GM18502 (cell line): ENCODE measurements at regions not wholly inside any gene's neighbourhood (a gene's known extent, or its start where the extent isn't known, plus 50 kb on each side); places are given as distances from the start of the nearest gene placed in this dataset.

ENCODE experiments used
- ATAC-seq: cut with Tn5 transposase; IDR thresholded peaks from one replicate; pipeline ENCODE4 v1.9.1; 2021; ENCODE audit warnings: mild to moderate bottlenecking; ENCODE audit not compliant: unreplicated experiment, poor library complexity

DNA sequence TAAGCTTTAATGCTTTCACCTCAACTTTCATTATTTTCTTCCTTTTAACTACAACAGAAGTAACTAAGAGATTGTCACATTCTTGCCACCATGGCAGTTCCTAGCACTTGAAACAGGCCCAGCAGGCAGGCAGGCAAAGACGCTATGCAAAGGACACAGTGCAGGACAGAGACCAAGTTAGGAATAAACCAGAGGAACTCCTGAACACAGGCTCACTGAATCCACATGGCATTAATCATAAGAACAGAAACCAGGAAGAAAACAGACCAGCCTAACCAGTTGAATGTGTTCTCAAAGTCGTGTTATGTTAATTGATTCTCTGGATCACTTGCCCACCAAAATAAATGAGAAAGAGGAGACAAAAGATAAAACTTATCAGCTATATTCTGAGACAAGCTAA lies 397.6 kb downstream of the TBL1XR1 start:
- ATAC-seq, result no peak

DNA sequence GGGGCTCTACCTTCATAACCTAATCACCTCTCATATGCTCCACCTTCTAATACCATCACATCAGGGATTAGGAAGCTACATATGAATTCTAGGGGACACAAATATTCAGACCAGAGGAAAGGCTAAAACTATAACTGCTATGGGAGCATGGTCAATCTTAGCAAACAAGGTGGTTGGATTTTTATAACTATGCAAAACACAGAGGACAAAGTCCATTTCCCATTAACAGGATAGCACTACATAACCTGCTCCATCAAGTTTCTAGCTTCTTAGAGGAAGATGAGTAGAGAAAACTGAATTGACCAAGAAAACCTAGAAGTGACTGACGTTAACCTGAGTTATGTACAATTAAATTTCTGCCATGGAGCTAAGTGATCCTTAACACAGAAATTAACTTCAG lies 398.6 kb downstream of the TBL1XR1 start:
- ATAC-seq, result no peak

DNA sequence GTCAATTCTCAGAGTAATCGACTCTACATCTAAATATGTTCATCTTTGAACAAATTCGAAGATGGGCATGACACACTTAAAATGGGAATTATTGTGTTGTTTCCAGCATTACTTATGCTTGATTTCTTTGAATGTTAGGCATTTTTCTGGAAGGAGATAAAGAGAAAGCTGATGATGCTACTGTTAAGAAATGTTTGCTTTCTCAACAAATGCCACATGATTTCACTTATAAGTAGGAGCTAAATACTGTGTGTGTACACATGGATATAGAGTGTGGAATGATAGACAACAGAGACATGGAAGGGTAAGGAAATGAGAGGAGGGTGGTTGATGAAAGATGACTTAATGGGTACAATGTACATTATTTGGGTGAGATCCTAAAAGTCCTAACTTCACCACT lies 400.9 kb downstream of the TBL1XR1 start:
- no peak for ATAC-seq

DNA sequence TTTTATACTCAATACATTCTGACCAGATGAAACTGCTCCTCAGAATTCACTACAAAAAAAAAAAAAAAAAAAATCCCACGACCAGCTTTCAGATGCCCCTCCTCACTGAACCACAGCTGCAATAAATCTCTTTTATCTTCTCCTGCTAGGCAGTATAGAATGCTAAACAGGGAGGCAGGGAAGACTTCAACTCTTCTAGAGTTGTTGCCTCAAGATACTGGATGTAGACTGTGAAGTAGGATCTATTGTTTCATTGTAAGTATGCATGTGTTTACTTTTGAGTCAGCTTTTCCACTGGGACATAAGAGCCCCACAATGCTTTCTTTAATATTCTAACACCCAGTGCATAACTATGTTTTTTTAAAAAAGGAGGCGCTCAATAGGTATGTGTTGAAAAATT lies 401.4 kb downstream of the TBL1XR1 start:
- no peak for ATAC-seq

- ATAC-seq, result no peak
Measured at GRCh38 chr3:176794406-176794805, 402.9 kb downstream of the TBL1XR1 start.

GRCh38 chr3:176789947-176790346 lies 407.3 kb downstream of the TBL1XR1 start:
- no peak for ATAC-seq

DNA sequence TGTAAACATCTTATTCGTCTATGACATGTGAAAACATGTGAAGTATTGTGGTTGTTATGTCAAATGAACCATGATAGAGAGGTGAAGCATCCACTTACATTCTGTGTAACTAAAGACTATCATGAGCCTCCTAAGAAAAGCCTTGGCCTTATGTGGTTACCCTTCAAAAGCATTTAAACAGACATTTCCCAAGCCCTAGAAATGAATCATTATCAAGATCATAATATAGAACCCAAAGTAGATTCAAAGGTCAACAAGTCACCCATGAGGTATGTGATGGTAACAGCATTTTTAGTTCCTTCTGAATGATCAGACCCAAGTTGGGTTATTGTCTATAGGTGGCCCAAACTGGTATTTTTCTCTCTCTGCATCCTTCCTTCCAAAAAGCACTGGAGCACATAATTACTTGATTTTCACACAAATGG lies 408.0 kb downstream of the TBL1XR1 start:
- no peak for ATAC-seq

GRCh38 chr3:176787506-176787905 lies 409.8 kb downstream of the TBL1XR1 start:
- ATAC-seq, result no peak

DNA sequence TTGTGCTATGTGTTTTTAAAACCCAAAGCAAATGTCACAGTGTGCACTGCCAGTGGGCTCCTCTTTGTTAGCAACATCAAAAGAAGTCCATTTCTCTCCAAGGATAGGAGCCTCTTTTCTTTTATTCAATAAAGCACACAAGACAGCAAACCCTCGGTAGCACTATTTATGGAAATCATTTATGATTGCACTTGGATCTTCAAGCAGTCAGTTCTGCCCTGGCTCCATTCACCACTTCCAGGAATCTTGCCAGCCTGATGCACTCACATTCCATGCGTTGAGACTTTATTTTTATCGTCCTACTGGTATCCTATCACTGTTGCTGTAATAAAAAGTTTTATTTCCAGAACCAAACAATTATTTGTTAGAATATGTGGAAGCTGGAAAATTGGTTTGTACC lies 412.1 kb downstream of the TBL1XR1 start:
- ATAC-seq, result no peak

DNA sequence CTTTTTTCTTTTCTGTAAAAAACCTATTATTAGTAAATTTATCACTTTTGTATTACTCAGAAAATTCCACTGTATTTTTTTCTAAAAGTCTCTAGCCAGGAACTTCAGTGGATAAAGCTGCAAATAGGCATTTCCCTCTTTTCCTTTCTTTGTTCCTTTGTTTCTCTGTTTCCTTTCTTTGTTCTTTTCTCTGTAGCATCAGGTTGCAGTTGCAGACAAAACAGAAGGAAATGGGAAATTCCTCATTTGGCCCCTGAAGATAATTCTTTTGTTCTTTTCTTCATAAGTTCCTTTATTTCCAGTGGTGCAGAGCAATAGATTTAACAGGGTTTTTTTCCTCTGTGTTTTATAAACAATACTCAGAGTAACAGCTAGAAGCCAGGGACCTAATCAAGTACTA lies 416.5 kb downstream of the TBL1XR1 start:
- no peak for ATAC-seq

DNA sequence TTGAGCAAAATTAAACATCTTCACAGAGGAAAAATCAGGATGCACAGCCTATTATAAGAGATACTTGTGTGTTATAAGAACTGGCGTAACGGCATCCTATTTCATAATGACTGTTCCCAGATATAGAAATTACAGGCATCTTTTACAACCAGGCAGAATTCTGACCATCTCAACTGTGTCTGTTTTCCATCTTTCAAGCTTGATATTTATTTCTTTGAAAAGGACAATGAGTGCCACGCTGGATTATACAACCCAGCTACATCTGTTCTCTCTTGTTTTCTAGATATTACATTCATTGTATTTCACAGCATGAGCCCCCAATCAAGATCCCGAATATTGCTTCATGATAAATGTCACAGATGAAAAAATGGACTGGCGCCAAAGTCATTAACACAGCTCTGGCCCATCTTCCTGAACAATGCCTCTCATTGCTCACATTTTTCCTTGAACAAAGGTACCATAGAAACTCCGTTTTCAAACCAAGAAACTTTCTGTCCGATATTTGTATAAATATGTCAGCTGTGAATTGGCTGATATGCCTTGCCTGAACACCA lies 420.6 kb downstream of the TBL1XR1 start:
- ATAC-seq, result no peak

DNA sequence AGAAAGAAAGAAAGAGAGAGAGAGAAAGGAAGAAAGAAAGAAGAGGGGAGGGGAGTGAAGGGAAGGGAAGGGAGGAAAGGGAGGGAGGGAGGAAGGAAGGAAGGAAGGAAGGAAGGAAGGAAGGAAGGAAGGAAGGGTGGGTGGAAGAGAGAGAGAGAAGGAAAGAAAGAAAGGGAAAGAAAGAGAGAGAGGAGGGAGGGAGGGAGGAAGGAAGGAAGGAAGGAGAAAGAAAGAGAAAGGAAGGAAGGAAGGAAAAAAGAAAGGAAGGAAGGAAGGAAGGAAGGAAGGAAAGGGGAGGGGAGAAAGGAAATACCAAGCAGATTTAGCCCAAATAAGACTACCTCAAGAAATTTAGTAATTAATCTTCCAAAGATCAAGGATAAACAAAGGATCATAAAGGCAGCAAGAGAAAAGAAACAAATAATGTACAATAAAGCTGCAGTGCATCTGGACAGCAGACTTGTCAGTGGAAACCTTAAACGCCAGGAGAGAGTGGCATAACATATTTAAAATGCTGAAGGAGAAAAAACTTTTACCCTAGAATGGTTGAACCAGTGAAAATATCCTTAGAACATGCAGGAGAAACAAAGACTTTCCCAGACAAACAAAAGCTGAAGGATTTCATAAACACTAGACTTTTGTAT lies 427.6 kb downstream of the TBL1XR1 start:
- ATAC-seq, result no peak

DNA sequence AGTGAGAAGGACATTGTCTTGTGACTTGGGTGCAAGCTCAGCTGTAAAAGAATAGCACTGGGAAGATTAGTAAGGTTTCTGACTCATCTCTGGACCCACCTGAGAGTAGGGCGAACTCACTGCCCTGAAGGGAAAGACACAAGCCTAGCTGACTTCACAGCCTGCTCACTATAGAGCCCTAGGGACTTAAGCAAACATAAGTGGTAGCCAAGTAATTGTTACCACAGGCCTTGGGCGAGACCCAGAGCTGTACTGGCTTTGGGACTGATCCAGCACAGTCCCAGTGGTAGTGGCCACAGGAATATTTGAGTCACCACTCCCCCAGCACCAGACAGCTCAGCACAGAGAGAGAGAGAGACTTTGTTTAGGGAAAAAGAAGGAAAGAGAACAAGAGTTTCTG lies 429.9 kb downstream of the TBL1XR1 start:
- no peak for ATAC-seq

GRCh38 chr3:176766862-176767261 lies 430.4 kb downstream of the TBL1XR1 start:
- no peak for ATAC-seq

- ATAC-seq, result no peak
Measured at GRCh38 chr3:176765382-176765900, 431.8 kb downstream of the TBL1XR1 start.

- ATAC-seq, result no peak
Measured at GRCh38 chr3:176759815-176760506, 437.3 kb downstream of the TBL1XR1 start.

DNA sequence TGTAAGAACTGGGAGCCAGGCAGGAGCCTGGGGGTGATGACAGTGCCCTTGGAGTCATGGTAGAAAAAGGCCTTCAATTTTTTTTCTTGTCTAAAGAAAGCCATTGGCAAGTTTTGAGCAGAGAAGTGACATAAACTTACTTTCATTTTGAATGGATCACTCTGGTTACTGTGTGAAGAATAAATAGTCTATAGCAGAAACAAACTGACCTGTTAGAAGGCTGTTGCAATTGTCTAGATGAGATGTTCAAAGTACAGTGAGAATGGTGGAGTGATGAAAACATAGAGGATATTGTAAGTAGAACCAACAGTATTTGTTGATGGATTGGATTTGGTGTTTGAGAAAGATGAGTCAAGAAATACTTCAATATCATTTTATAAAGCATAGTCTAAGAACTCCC lies 439.9 kb downstream of the TBL1XR1 start:
- no peak for ATAC-seq

DNA sequence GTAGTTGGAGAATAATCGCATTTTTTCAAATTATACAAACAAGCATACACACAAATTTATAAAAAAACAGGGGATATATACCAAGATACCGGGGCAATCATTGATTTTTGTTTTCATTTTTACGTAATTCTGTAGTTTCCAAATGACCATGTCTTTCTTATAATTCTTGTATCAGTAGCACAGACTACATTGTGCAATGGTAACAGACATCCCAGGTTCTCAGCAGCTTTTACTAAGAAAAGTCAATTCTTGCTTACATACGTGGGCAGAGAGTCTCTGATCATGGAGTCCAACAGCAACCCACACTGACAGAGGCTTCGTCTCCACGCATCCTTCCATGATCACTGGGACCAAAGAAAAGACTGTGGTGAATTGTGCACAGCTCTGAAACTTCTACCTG lies 441.3 kb downstream of the TBL1XR1 start:
- no peak for ATAC-seq

GRCh38 chr3:176755552-176755951 lies 441.7 kb downstream of the TBL1XR1 start:
- no peak for ATAC-seq

DNA sequence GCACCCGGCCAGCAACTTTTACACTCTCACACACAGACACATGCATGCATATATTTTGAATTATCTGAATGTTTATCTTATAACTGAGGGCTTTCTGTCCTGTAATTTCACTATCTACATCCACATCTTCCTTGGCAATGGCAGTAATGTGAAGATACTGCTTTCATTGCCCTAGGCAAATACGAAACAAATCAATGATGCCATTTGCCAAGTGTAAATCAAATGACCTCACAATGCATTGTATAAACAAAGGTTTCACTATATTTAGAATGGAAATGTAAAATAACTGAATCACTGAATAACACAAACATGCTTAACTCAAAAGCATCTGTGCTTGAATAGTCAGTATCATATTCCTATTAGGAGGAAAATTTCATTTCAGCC lies 455.6 kb downstream of the TBL1XR1 start:
- ATAC-seq, result no peak

- ATAC-seq, result no peak
Measured at GRCh38 chr3:176740906-176741663, 456.2 kb downstream of the TBL1XR1 start.
